Esophagus (tissue), 2 donors: ENCODE measurements at regions not wholly inside any gene's neighbourhood (a gene's known extent, or its start where the extent isn't known, plus 50 kb on each side); places are given as distances from the start of the nearest gene placed in this dataset.

Source experiments
- H3K27ac ChIP-seq, 2 donors: one replicate each; pipeline ENCODE4 v1.5.1; 2013; ENCODE audit warnings: low read depth in 2 of 2, mild to moderate bottlenecking in 2 of 2, inconsistent platforms in 1 of 2, low read length in 1 of 2, moderate library complexity in 1 of 2
- H3K27me3 ChIP-seq, 2 donors: one replicate each; pipeline ENCODE4 v1.6.1; 2013; ENCODE audit warnings: low read length in 2 of 2, control low read depth in 1 of 2, mild to moderate bottlenecking in 1 of 2; ENCODE audit not compliant: insufficient read depth in 2 of 2, control insufficient read depth in 1 of 2
- H3K36me3 ChIP-seq, 2 donors: one replicate each; pipeline ENCODE4 v1.6.1; 2013; ENCODE audit warnings: low read length in 1 of 2; ENCODE audit not compliant: control insufficient read depth in 2 of 2, insufficient read depth in 2 of 2
- H3K4me1 ChIP-seq, 2 donors: one replicate each; pipeline ENCODE4 v1.6.1; 2013; ENCODE audit warnings: low read length in 1 of 2; ENCODE audit not compliant: control insufficient read depth in 2 of 2, insufficient read depth in 2 of 2
- H3K4me3 ChIP-seq, 2 donors: one replicate each; pipeline ENCODE4 v1.5.1; 2013; ENCODE audit warnings: low read length in 2 of 2, mild to moderate bottlenecking in 2 of 2, low read depth in 1 of 2, moderate library complexity in 1 of 2
- H3K9me3 ChIP-seq, 2 donors: one replicate each; pipeline ENCODE4 v1.6.1; 2013; ENCODE audit warnings: mild to moderate bottlenecking in 2 of 2, low read depth in 1 of 2, low read length in 1 of 2, moderate library complexity in 1 of 2; ENCODE audit not compliant: control insufficient read depth in 2 of 2, insufficient read depth in 1 of 2
- WGBS, 2 donors: extraction: QIAGEN DNeasy Blood & Tissue Kit; methylation state at CpG; one replicate each; pipeline ENCODE4 v1.1.7; 2013; 5-methylcytosine and 5-hydroxymethylcytosine counted together
- donor health status: healthy with polysubstance abuse.
- donor health status: Bipolar disorder and iron deficiency.

DNA sequence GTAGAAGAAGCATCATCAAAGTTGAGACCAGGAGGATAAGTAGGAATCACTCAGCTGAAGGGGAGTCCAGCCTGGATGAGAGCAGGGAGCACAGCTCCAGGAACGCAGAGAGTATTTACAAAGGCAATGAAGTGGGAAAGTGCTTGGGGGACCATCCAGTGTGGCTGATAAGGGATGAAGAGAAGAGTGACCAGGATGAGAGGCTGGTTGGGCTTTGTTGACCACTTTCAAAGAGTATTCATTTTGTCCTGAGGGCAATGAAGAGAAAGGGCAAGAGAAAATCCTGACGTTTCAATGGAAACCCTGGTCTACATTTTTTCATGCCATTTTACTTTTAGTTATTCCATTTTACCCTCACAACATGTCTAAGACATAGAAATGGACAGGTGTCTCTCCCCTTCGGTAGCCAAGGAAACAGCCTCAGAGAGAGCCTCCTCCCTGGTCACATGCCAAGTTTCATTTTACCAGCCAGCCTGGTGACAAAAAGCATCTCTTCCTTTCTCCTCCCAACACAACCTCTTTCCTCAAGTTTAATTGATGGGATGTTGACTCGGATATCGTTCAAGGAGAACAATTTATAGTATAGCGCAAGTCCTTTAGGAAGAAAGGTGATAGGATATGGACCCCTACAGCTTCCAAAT lies 492.7 kb upstream of the CLINT1 start:
- Histone ChIP-seq H3K4me3 (no peak overlapping the region), H3K9me3 (no peaks in the 10 kb centered on the region), H3K36me3 (no peaks in the 10 kb centered on the region), H3K27me3 (no peaks in the 10 kb centered on the region), H3K4me1 (no peaks in the 10 kb centered on the region), H3K27ac (no peak overlapping the region)
- WGBS, 2 donors, result 86% methylated on average over 6 of the region's 6 CpGs

DNA sequence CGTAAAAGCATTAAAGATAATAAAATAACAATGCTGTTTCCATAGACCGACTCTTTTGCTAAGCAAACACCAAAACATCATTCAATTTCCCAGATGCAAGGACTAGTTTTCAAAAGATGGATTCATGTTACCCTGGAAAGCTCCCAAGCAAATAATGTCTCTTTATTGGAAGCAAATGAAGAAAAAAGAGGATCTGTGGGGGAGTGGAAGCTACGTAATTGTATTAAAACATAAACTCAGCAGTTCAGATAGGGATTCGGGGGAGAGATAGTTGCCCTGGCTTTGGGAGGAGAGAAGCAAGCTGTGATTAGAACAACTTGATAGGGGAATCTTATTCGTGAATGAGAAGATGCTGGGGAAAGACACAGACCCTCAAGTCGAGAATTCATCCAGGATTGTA lies 491.0 kb upstream of the CLINT1 start:
- H3K9me3 ChIP-seq, result no peaks in the 10 kb centered on the region
- no peaks in the 10 kb centered on the region for H3K27me3 ChIP-seq
- H3K27ac ChIP-seq, result no peak overlapping the region
- H3K36me3 ChIP-seq, result no peaks in the 10 kb centered on the region
- H3K4me3 ChIP-seq, result no peak overlapping the region
- H3K4me1 ChIP-seq, result no peaks in the 10 kb centered on the region
- WGBS, 2 donors, result 60 to 61% methylated on average over 6 of the region's 6 CpGs

DNA sequence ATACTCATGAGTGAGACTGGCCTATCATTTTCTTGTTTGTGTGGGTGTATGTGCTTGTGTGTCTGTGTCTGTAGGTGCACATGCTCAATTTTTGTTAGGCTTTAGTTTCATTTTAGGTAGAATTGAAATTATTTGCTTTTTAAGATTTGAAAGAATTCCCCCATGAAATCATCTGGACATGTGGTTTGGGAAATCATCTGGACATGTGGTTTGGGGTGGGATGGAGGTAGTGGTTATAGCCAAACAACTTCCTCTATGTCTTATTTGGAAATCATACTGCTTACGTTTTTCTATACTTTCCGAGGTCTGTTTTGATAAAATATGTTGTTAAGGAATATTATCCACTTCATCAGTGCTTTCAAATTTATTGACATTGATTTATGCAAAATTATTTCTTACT lies 485.4 kb upstream of the CLINT1 start:
- Histone ChIP-seq H3K36me3 (no peaks in the 10 kb centered on the region), H3K27me3 (no peaks in the 10 kb centered on the region), H3K4me3 (no peak overlapping the region), H3K9me3 (no peaks in the 10 kb centered on the region), H3K27ac (no peak overlapping the region), H3K4me1 (no peaks in the 10 kb centered on the region)
- 74 to 77% methylated on average over 2 of the region's 2 CpGs for WGBS, 2 donors

DNA sequence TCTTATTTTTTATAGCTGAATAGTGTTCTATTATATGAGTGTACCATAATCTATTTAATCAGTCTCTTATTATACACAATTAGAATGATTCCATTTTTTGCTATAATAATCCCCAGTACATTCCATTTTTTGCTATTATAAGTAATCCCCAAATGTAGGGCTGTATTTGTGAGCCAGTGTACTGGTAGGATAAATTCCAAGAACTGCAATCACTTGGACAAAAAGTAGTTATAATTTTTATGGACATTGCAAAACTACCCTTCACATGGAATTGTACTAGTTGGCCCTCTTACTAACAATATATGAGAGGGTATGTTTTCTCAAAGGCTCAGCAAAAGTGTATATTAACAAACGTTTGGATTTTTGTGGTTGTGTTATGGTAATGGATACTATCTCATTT lies 481.7 kb upstream of the CLINT1 start:
- 56 to 77% methylated on average over 1 of the region's 1 CpG for WGBS, 2 donors
- no peak overlapping the region for H3K27ac ChIP-seq
- no peaks in the 10 kb centered on the region for H3K9me3 ChIP-seq
- no peaks in the 10 kb centered on the region for H3K4me1 ChIP-seq
- no peak overlapping the region for H3K4me3 ChIP-seq
- no peaks in the 10 kb centered on the region for H3K27me3 ChIP-seq
- H3K36me3 ChIP-seq, result no peaks in the 10 kb centered on the region

DNA sequence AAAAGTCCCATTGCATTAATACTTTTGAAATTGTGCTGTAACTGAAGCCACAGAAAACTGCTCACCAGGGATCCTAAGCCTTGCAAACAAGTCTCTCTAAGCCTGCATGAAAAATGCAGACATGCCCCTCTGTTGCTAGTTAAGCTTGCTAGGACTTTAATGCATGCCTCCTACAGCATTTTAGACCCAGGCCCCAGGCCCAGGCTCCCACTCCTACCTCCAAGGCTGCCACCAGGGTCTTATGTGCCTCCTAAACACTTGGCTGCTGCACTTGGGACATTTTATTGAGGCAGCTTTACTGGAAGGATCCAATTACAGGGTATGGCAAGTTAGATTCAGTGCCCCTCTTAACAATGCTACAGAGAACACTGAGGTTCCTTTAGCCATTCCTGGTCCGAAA lies 467.3 kb upstream of the CLINT1 start:
- no peaks in the 10 kb centered on the region for H3K36me3 ChIP-seq
- no peak overlapping the region for H3K4me3 ChIP-seq
- no peak overlapping the region for H3K27ac ChIP-seq
- WGBS, 2 donors, result 76 to 83% methylated on average over 1 of the region's 1 CpG
- H3K4me1 ChIP-seq, result no peaks in the 10 kb centered on the region
- no peaks in the 10 kb centered on the region for H3K27me3 ChIP-seq
- no peaks in the 10 kb centered on the region for H3K9me3 ChIP-seq

DNA sequence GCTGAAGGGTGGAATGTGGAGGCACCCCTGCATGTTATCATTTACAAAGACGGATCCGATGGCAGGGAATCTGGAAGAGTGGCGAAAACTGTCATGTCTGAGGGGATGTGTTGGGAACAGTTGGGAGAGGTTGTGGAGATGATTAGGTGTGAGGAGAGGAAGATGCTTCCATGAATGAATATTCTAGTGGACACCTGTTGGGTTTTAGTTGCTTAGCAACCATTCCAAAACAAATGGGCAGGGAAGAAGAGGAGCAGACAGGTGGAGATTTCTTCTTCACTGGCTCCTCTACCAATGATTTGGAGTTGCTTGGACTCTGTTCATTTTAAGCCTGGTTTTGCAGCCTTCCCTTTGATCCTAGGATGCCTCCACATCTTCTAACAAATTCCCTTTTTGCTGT lies 465.3 kb upstream of the CLINT1 start:
- H3K4me1 ChIP-seq, result no peaks in the 10 kb centered on the region
- no peaks in the 10 kb centered on the region for H3K27me3 ChIP-seq
- no peaks in the 10 kb centered on the region for H3K9me3 ChIP-seq
- no peak overlapping the region for H3K27ac ChIP-seq
- no peaks in the 10 kb centered on the region for H3K36me3 ChIP-seq
- H3K4me3 ChIP-seq, result no peak overlapping the region
- 92 to 94% methylated on average over 3 of the region's 3 CpGs for WGBS, 2 donors

DNA sequence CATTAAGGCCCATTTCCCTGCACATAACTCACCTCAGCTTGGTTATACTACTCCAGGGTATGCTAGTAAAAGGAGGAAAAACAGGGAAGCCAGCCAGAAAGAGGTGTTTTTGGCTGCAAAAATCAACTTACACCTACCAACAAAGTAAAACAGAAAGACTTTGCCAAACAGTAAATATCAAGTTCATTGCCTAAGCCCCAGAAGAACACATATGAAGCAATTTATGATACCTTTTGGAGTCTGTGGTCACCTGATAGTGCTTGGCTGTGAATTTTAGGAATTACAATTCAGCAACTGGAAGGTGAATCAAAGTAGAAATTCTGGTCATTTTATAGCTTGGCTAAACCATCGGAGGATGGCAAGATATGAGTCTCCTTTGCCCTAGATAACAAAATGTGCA lies 463.7 kb upstream of the CLINT1 start:
- H3K36me3 ChIP-seq, result no peaks in the 10 kb centered on the region
- no peaks in the 10 kb centered on the region for H3K9me3 ChIP-seq
- no peaks in the 10 kb centered on the region for H3K27me3 ChIP-seq
- WGBS, 2 donors, result 95 to 98% methylated on average over 1 of the region's 1 CpG
- H3K4me1 ChIP-seq, result no peaks in the 10 kb centered on the region
- no peak overlapping the region for H3K4me3 ChIP-seq
- no peak overlapping the region for H3K27ac ChIP-seq

DNA sequence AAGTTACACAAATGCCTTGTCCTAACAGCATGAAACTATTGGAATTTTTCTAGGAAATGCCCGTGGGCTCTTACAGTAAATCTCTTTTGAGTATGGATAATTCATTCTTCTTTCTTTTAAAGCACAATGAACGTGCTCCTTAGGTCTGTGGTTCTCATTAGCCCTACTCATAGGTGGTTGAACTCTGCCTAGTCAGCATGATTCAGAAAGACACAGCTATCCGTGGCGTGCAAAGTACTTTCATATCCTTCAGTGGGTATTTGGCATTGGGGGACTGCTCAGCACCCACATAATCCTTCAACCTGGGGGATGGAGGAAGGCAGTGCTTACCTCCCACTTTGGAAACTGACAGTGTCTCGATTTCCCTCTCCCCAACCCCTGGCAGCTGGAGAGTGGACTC lies 462.0 kb upstream of the CLINT1 start:
- Histone ChIP-seq H3K4me3 (no peak overlapping the region), H3K9me3 (no peaks in the 10 kb centered on the region), H3K4me1 (no peaks in the 10 kb centered on the region), H3K27ac (no peak overlapping the region), H3K27me3 (no peaks in the 10 kb centered on the region), H3K36me3 (no peaks in the 10 kb centered on the region)
- 74% methylated on average over 5 of the region's 5 CpGs for WGBS, 2 donors

DNA sequence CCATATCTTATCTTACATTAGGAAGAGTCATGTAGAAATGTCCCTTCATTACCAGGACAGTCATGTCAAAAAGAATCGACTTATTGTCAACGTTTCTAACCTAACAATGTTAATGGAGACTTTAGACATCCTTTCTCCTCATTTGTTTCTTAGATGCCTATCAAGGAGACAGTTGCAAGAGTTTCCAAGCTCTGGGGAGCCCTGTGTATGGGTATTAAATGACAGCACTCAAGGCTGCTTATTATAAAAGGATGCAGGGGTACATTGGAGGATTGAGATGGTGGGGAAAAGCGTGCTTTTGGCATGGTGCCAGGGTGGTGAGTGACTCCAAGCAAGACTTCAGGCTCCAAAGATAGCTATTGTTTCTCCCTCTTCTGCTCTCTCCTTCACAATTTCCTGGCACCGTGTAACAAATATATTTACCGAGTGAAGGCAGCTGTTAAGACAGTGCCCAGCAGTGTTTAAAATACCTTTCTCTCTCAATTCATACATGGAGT lies 461.3 kb upstream of the CLINT1 start:
- Histone ChIP-seq H3K27ac (no peak overlapping the region), H3K36me3 (no peaks in the 10 kb centered on the region), H3K9me3 (no peaks in the 10 kb centered on the region), H3K4me3 (no peak overlapping the region), H3K4me1 (no peaks in the 10 kb centered on the region), H3K27me3 (no peaks in the 10 kb centered on the region)
- 42 to 54% methylated on average over 5 of the region's 5 CpGs for WGBS, 2 donors

DNA sequence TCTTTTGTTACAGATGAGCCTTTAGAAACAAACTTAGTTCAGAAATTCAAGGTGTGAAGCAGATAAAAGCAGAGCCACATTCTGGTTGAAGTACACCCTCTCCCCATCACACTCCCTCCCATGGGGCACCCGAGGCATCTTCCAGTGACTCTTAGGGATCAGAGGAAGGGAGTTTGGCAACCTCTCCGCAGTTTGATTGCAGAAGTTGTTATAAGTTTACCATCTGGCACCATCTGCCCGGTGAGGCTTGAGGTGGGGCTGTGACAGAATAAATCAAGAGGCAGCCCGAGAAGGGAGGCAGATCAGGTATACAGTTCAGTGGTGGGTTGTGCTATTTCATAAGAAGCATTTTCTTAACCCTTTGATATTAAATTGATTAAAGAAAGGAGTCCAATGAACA lies 458.6 kb upstream of the CLINT1 start:
- H3K4me3 ChIP-seq, result no peak overlapping the region
- no peak overlapping the region for H3K27ac ChIP-seq
- no peaks in the 10 kb centered on the region for H3K9me3 ChIP-seq
- WGBS, 2 donors, result 35 to 44% methylated on average over 4 of the region's 4 CpGs
- H3K4me1 ChIP-seq, result no peaks in the 10 kb centered on the region
- H3K36me3 ChIP-seq, result no peaks in the 10 kb centered on the region
- H3K27me3 ChIP-seq, result no peaks in the 10 kb centered on the region
